ENCODE measurements at regions not wholly inside any gene's neighbourhood (a gene's known extent, or its start where the extent isn't known, plus 50 kb on each side); places are given as distances from the start of the nearest gene placed in this dataset.
"Not testable (repeated sequence)": the region's sequence is repeated elsewhere in the genome, so short reads cannot be mapped to it uniquely, and the experiment has no call there.

GRCh38 chr3:196136640-196136989, 54.7 kb upstream of the TFRC start:
- not testable (repeated sequence) for TF ChIP-seq CTCF (IDR thresholded peaks at IDR 0.05 in 8 of 11, conservative IDR thresholded peaks at IDR 0.05 in 3 of 11); POLR2AphosphoS5 (IDR thresholded peaks at IDR 0.05); POLR2A (IDR thresholded peaks at IDR 0.05)
